Esophagus squamous epithelium (tissue), 4 donors: ENCODE measurements at regions not wholly inside any gene's neighbourhood (a gene's known extent, or its start where the extent isn't known, plus 50 kb on each side); places are given as distances from the start of the nearest gene placed in this dataset.

ENCODE experiments used
- CTCF ChIP-seq, 6 experiments: fragments of 450-650 bp in 4 of 6; fragments of 200-600 bp in 2 of 6; sonication (generic) in 2 of 6; IDR thresholded peaks; one replicate each; pipeline ENCODE4 v1.5.1; 2016 to 2019; ENCODE audit warnings: antibody characterized with exemption in 6 of 6, mild to moderate bottlenecking in 4 of 6, moderate library complexity in 4 of 6
- POLR2A ChIP-seq, 4 donors: fragments of 450-650 bp; IDR thresholded peaks; one replicate each; pipeline ENCODE4 v1.6.1; 2017; ENCODE audit warnings: antibody characterized with exemption in 4 of 4, mild to moderate bottlenecking in 4 of 4, moderate library complexity in 3 of 4

- TF ChIP-seq CTCF (IDR thresholded peaks at IDR 0.05) (no peak), POLR2A (IDR thresholded peaks at IDR 0.05) (no peak)
Measured at GRCh38 chr2:187782301-187782700, 228.1 kb upstream of the TFPI start.
